ENCODE measurements at regions not wholly inside any gene's neighbourhood (a gene's known extent, or its start where the extent isn't known, plus 50 kb on each side); places are given as distances from the start of the nearest gene placed in this dataset.

- TF ChIP-seq CTCF (IDR thresholded peaks at IDR 0.05) (no peak), POLR2A (IDR thresholded peaks at IDR 0.05) (no peak)
Measured at GRCh38 chr6:126786262-126786661, 332.2 kb upstream of the RSPO3 start.

Data from thyroid gland (tissue), 4 donors.